ENCODE measurements at regions not wholly inside any gene's neighbourhood (a gene's known extent, or its start where the extent isn't known, plus 50 kb on each side); places are given as distances from the start of the nearest gene placed in this dataset.
"Not testable (repeated sequence)": the region's sequence is repeated elsewhere in the genome, so short reads cannot be mapped to it uniquely, and the experiment has no call there.

- DNase-seq (ENCODE audit: low read depth in 2 of 2), result peak in 1 of 2 donors; percentile 25
Observed at GRCh38 chr22:49659924-49660315, 167.8 kb downstream of the BRD1 start.

- no peak for DNase-seq (ENCODE audit: low read depth in 2 of 2)
Observed at GRCh38 chr22:49659281-49659923, 168.3 kb downstream of the BRD1 start.

GRCh38 chr22:49658902-49659280, 168.8 kb downstream of the BRD1 start:
- no peak for DNase-seq (ENCODE audit: low read depth in 2 of 2)

- DNase-seq (ENCODE audit: low read depth in 2 of 2), result peak in 1 of 2 donors; percentile 35
Observed at GRCh38 chr22:49657974-49658590, 169.6 kb downstream of the BRD1 start.

- DNase-seq (ENCODE audit: low read depth in 2 of 2), result peak; percentile 98
Observed at GRCh38 chr22:49657275-49657973, 170.2 kb downstream of the BRD1 start.

- not testable (repeated sequence) for DNase-seq (ENCODE audit: low read depth in 2 of 2)
Observed at GRCh38 chr22:49656883-49657274, 170.8 kb downstream of the BRD1 start.

GRCh38 chr22:49656291-49656851, 171.3 kb downstream of the BRD1 start:
- no peak for DNase-seq (ENCODE audit: low read depth in 2 of 2)

GRCh38 chr22:49655168-49655812, 172.4 kb downstream of the BRD1 start:
- DNase-seq (ENCODE audit: low read depth in 2 of 2), result no peak

GRCh38 chr22:49650336-49651241, 177.1 kb downstream of the BRD1 start:
- DNase-seq (ENCODE audit: low read depth in 2 of 2), result peak in 1 of 2 donors; percentile 35

- DNase-seq (ENCODE audit: low read depth in 2 of 2), result no peak
Observed at GRCh38 chr22:49649166-49650068, 178.3 kb downstream of the BRD1 start.

GRCh38 chr22:49648053-49648452, 179.6 kb downstream of the BRD1 start:
- DNase-seq (ENCODE audit: low read depth in 2 of 2), result no peak

GRCh38 chr22:49647627-49648026, 180.0 kb downstream of the BRD1 start:
- no peak for DNase-seq (ENCODE audit: low read depth in 2 of 2)

GRCh38 chr22:49646876-49647275, 180.8 kb downstream of the BRD1 start:
- DNase-seq (ENCODE audit: low read depth in 2 of 2), result no peak

GRCh38 chr22:49645791-49646550, 181.7 kb downstream of the BRD1 start:
- no peak for DNase-seq (ENCODE audit: low read depth in 2 of 2)

- DNase-seq (ENCODE audit: low read depth in 2 of 2), result no peak
Observed at GRCh38 chr22:49645257-49645656, 182.4 kb downstream of the BRD1 start.

GRCh38 chr22:49643998-49644397, 183.7 kb downstream of the BRD1 start:
- DNase-seq (ENCODE audit: low read depth in 2 of 2), result no peak

GRCh38 chr22:49643466-49643865, 184.2 kb downstream of the BRD1 start:
- no peak for DNase-seq (ENCODE audit: low read depth in 2 of 2)

- no peak for DNase-seq (ENCODE audit: low read depth in 2 of 2)
Observed at GRCh38 chr22:49642741-49643140, 184.9 kb downstream of the BRD1 start.

- DNase-seq (ENCODE audit: low read depth in 2 of 2), result peak; percentile 47 to 69
Observed at GRCh38 chr22:49642331-49642730, 185.3 kb downstream of the BRD1 start.
